ENCODE measurements at regions not wholly inside any gene's neighbourhood (a gene's known extent, or its start where the extent isn't known, plus 50 kb on each side); places are given as distances from the start of the nearest gene placed in this dataset.
A peak's percentile ranks its signal among the peaks of the same experiment; 100 is the strongest.

DNA sequence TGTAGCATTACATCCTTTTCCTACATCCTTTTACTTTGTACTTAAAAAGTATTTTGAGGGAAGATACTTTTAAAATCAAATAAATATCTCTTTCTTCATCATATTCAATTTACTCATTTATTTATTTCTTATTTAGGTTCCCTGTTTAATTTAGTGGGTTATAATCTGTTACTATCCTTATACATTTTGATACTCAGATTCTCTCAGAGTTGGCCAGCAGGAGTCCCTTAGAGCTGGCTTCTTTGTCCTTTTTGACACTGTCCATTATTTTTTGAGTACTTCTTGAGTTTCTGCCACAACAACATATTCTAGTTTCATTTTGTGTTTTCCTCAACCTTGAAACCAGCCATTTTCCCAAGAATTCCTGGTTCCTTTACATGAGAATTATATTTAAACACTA lies 111.6 kb upstream of the DCBLD2 start:
- no peak for DNase-seq (ENCODE audit: low read depth)
- H3K4me3 ChIP-seq (ENCODE audit: low read length): no peak overlapping the region
- TF ChIP-seq, protein P1, sequence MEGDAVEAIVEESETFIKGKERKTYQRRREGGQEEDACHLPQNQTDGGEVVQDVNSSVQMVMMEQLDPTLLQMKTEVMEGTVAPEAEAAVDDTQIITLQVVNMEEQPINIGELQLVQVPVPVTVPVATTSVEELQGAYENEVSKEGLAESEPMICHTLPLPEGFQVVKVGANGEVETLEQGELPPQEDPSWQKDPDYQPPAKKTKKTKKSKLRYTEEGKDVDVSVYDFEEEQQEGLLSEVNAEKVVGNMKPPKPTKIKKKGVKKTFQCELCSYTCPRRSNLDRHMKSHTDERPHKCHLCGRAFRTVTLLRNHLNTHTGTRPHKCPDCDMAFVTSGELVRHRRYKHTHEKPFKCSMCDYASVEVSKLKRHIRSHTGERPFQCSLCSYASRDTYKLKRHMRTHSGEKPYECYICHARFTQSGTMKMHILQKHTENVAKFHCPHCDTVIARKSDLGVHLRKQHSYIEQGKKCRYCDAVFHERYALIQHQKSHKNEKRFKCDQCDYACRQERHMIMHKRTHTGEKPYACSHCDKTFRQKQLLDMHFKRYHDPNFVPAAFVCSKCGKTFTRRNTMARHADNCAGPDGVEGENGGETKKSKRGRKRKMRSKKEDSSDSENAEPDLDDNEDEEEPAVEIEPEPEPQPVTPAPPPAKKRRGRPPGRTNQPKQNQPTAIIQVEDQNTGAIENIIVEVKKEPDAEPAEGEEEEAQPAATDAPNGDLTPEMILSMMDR (conservative IDR thresholded peaks at IDR 0.05; ENCODE audit: low read length): peak; percentile 15

DNA sequence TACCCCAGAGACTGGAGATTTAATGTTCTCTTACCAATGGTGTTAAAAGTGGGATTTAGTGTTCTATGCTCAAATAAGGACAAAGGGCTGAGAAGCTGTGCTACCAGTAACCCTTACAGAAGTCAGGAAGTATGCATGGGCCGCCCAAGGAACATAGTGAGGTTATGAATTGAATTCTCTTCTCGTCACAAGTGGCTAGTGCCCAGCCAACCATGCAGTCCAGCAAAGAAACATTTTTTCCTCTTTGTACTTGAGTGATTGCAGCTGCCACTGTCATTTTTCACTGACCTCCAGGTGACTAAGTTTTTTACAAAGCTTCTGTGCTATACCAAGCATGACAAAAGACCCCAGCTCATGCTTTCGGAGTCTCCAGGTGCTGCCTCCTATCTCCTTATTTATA lies 110.6 kb upstream of the DCBLD2 start:
- H3K4me3 ChIP-seq (ENCODE audit: low read length): no peak overlapping the region
- TF ChIP-seq, protein P1 (conservative IDR thresholded peaks at IDR 0.05; ENCODE audit: low read length): no peak
- peak; percentile 43 for DNase-seq (ENCODE audit: low read depth)

DNA sequence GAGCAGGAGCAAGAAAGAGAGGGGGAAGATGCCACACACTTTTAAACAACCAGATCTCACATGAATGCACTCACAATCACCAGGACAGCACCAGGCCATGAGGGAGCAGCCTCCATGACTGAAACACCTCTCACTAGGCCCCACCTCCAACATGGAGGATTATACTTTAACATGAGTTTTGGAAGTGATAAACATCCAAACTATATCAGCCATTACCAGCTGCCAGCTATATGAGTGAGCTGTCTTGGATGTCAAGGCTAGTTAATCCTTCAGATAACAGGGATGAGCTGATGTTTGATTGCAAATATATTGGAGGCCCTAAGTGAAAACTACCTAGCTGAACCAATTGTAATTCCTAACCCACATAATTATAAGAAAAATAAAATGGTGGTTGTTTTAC lies 108.4 kb upstream of the DCBLD2 start:
- H3K4me3 ChIP-seq (ENCODE audit: low read length): no peak overlapping the region
- no peak for DNase-seq (ENCODE audit: low read depth)
- TF ChIP-seq, protein P1 (conservative IDR thresholded peaks at IDR 0.05; ENCODE audit: low read length): no peak

DNA sequence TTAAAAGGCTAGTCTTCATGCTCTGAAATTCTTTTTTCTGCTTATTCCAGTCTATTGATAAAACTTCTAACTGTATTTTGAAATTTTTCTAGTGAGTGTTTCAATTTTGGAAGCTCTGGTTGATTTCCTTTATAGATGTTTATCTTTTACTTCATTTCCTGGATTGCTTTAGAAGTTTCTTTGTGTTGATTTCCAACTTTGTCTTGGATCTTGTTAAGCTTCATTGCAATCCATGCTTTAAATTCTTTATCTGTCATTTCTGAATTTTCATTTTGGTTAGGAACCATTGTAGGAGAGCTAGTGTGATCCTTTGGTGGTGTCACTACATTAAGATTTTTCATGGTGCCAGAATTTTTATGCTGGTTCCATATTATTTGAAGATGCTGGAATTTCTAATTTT lies 105.2 kb upstream of the DCBLD2 start:
- TF ChIP-seq, protein P1 (conservative IDR thresholded peaks at IDR 0.05; ENCODE audit: low read length): no peak
- DNase-seq (ENCODE audit: low read depth): no peak
- H3K4me3 ChIP-seq (ENCODE audit: low read length): no peak overlapping the region

DNA sequence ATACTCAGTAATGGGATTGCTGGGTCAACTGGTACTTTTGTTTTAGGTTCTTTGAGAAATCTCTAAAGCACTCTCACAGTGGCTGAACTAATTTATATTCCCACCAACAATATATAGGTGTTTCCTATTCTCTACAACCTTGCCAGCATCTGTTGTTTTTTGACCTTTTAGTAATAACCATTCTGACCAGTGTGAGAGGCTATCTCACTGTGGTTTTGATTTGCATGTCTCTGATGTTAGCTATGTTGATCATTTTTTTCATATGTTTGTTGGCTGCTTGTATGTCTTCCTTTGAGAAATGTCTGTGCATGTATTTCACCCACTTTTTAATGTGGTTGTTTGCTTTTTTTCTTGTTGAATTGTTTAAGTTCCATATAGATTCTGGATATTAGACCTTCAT lies 98.2 kb upstream of the DCBLD2 start:
- no peak overlapping the region for H3K4me3 ChIP-seq (ENCODE audit: low read length)
- TF ChIP-seq, protein P1 (conservative IDR thresholded peaks at IDR 0.05; ENCODE audit: low read length): no peak
- no peak for DNase-seq (ENCODE audit: low read depth)

DNA sequence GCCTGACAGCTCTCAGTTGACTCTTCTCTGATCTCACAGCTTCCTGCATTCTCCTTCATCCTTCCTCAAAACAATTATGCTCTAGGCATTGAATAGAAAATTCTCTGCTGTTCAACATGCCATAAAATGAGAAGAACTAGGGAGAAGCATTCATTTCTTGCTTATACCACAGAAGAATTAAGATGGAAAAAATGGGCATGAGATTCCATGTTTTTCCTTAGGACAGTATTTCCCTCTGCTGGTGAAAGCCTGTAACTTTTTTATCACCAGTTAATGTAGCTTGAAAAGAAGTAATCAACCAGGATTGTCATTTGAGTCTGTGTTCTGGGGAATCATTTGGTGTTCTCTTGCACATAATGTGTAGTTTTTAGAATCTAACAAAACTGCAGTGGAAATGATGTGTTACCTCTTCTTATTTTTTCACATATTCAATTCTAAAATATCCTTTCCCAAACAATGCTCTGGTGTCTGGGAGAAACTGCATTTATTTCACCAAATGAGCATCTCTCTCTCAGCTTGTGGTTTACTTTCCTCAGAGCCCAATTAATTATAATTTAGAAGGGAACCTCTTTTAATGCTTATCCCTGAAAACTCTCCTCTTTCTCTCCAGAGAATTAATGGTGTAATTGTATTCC lies 92.8 kb upstream of the DCBLD2 start:
- DNase-seq (ENCODE audit: low read depth): peak; percentile 70
- no peak overlapping the region for H3K4me3 ChIP-seq (ENCODE audit: low read length)
- TF ChIP-seq, protein P1 (conservative IDR thresholded peaks at IDR 0.05; ENCODE audit: low read length): peak; percentile 83

DNA sequence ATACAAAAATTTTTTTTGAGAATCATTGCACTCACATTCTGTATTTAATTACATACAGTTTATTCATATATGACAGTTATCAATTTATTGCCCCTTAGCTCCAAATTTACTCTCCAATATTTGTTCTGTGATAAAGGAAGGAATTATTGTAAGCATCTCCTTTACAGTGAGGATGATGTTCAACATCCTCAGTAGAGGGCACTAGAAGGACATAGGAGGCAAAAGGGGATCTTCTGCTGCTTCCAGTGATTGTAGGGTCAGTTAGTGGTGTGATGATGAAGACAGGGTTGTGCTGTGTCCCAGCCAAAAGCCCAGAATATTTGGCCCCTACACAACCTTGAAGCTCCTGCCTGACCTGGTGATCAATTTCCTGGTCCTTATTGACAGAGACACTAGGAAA lies 89.9 kb upstream of the DCBLD2 start:
- peak; percentile 20 for DNase-seq (ENCODE audit: low read depth)

More for the DNA sequence above, 89.9 kb upstream of the DCBLD2 start:
- no peak overlapping the region for H3K4me3 ChIP-seq (ENCODE audit: low read length)
- TF ChIP-seq, protein P1 (conservative IDR thresholded peaks at IDR 0.05; ENCODE audit: low read length): peak; percentile 42

All from AG10803 (cell line).